Endothelial cell (in vitro differentiated cells): ENCODE measurements at regions not wholly inside any gene's neighbourhood (a gene's known extent, or its start where the extent isn't known, plus 50 kb on each side); places are given as distances from the start of the nearest gene placed in this dataset.
"Not testable (repeated sequence)": the region's sequence is repeated elsewhere in the genome, so short reads cannot be mapped to it uniquely, and the experiment has no call there.

Experiments used
- DNase-seq: peaks from one replicate; pipeline ENCODE4 v3.0.0; 2021; ENCODE audit warnings: low spot score
- H3K27ac Mint-ChIP-seq: one replicate; pipeline ENCODE4 v1.8.0; 2021; ENCODE audit warnings: mixed read lengths, inconsistent platforms; ENCODE audit not compliant: unreplicated experiment
- H3K27me3 Mint-ChIP-seq: one replicate; pipeline ENCODE4 v1.8.0; 2021; ENCODE audit warnings: mild to moderate bottlenecking, moderate library complexity, mixed read lengths, inconsistent platforms; ENCODE audit not compliant: unreplicated experiment
- H3K36me3 Mint-ChIP-seq: one replicate; pipeline ENCODE4 v1.8.0; 2021; ENCODE audit warnings: mild to moderate bottlenecking, low read depth, mixed read lengths, inconsistent platforms; ENCODE audit not compliant: unreplicated experiment
- H3K4me1 Mint-ChIP-seq: one replicate; pipeline ENCODE4 v1.8.0; 2021; ENCODE audit warnings: mild to moderate bottlenecking, mixed read lengths, inconsistent platforms; ENCODE audit not compliant: unreplicated experiment
- H3K4me3 Mint-ChIP-seq: one replicate; pipeline ENCODE4 v1.8.0; 2021; ENCODE audit warnings: mild to moderate bottlenecking, mixed read lengths, inconsistent platforms; ENCODE audit not compliant: unreplicated experiment
- H3K9me3 Mint-ChIP-seq: one replicate; pipeline ENCODE4 v1.8.0; 2021; ENCODE audit warnings: mixed read lengths, inconsistent platforms; ENCODE audit not compliant: unreplicated experiment
- CTCF ChIP-seq: fragments of 200-600 bp; sonication (generic); IDR thresholded peaks from one replicate; pipeline ENCODE4 v1.5.0; 2021; ENCODE audit warnings: antibody characterized with exemption; ENCODE audit not compliant: unreplicated experiment

- DNase-seq = no peak
- no peak overlapping the region for H3K27ac Mint-ChIP-seq
- TF ChIP-seq CTCF = no peak
- H3K9me3 Mint-ChIP-seq = no peaks in the 10 kb centered on the region
- H3K4me1 Mint-ChIP-seq = peaks cover 3% of the 10 kb centered on the region
- H3K27me3 Mint-ChIP-seq = no peaks in the 10 kb centered on the region
- H3K36me3 Mint-ChIP-seq = no peaks in the 10 kb centered on the region
- H3K4me3 Mint-ChIP-seq = no peak overlapping the region
Observed at GRCh38 chr18:22827741-22828140, 105.4 kb upstream of the RBBP8 start.

DNA sequence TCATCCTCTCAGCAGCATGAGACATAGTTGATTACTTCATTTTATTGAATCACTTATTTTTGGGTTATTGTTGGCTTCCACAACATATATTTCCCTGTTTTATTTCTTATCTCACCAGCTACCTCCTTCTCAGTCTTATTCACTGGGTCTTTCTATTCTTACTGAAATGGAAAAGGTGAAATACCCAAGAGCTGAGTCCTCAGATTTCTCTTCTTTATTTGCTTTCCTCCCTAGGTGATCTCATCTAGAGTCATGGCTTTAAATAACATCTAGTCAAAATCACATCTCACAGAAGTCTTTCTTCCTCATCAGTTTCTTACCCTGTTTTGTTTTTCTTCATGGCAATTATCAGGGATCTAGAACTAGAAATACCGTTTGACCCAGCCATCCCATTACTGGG lies 105.0 kb upstream of the RBBP8 start:
- Mint-ChIP-seq H3K27ac (no peak overlapping the region), H3K27me3 (no peaks in the 10 kb centered on the region), H3K4me3 (no peak overlapping the region), H3K9me3 (no peaks in the 10 kb centered on the region), H3K36me3 (no peaks in the 10 kb centered on the region), H3K4me1 (peaks cover 3% of the 10 kb centered on the region)
- DNase-seq = no peak
- TF ChIP-seq CTCF = no peak

GRCh38 chr18:22828583-22828982 lies 104.5 kb upstream of the RBBP8 start:
- DNase-seq, H3K27me3 Mint-ChIP-seq, H3K27ac Mint-ChIP-seq, H3K36me3 Mint-ChIP-seq, H3K4me1 Mint-ChIP-seq, H3K9me3 Mint-ChIP-seq, H3K4me3 Mint-ChIP-seq: not testable (repeated sequence)

DNA sequence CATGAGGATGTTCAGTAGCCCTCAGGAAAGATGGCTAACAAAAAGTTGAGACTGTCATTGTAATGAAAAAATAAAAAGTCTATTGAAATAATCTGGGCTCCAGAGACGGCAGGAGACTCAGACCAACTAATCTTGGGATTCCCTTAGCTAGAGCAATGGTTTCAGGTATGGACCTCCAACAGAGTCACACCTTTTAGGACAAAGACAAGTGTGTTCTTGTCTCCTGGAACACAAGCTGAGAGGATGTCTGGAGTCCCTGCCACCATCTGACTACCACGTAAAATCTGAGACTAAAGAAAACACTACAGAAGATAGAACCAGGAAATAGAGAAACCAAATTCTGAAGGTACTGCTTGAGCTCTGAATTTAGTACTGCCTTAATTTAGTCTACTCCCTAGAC lies 103.3 kb upstream of the RBBP8 start:
- H3K4me3 Mint-ChIP-seq = no peak overlapping the region

DNA sequence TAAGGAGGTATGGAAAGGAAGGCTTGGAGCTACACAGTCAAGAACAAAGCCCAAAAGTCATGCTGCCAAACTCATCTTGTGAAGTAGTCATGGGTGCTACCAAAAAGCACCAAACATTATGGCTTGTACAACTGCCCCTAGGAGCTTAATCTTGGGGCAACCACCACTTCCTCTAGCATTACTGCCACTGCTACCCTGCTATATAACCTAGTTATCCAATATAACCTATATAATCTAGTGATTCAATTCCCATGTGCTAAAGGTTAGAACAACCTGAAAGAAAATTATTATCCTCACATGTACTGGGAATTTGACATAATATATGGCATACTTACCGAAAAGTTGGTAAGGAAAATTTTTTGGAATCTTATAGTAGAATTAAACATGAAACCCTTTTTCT lies 102.6 kb upstream of the RBBP8 start:
- H3K36me3 Mint-ChIP-seq = no peaks in the 10 kb centered on the region
- no peaks in the 10 kb centered on the region for H3K9me3 Mint-ChIP-seq
- H3K27ac Mint-ChIP-seq = no peak overlapping the region
- DNase-seq = no peak
- TF ChIP-seq CTCF = no peak
- no peak overlapping the region for H3K4me3 Mint-ChIP-seq
- H3K27me3 Mint-ChIP-seq = no peaks in the 10 kb centered on the region
- peaks cover 3% of the 10 kb centered on the region for H3K4me1 Mint-ChIP-seq

More for the DNA sequence above, 103.3 kb upstream of the RBBP8 start:
- no peak for TF ChIP-seq CTCF
- DNase-seq = no peak
- Mint-ChIP-seq H3K27ac (no peak overlapping the region), H3K4me1 (peaks cover 3% of the 10 kb centered on the region), H3K9me3 (no peaks in the 10 kb centered on the region), H3K36me3 (no peaks in the 10 kb centered on the region), H3K27me3 (no peaks in the 10 kb centered on the region)

- no peaks in the 10 kb centered on the region for H3K27me3 Mint-ChIP-seq
- no peak for TF ChIP-seq CTCF
- H3K36me3 Mint-ChIP-seq = no peaks in the 10 kb centered on the region
- no peak for DNase-seq
- peaks cover 3% of the 10 kb centered on the region for H3K4me1 Mint-ChIP-seq
- H3K4me3 Mint-ChIP-seq = no peak overlapping the region
- no peaks in the 10 kb centered on the region for H3K9me3 Mint-ChIP-seq
- H3K27ac Mint-ChIP-seq = no peak overlapping the region
Observed at GRCh38 chr18:22831441-22831904, 101.7 kb upstream of the RBBP8 start.
